HG03108 (cell line): ENCODE measurements at regions not wholly inside any gene's neighbourhood (a gene's known extent, or its start where the extent isn't known, plus 50 kb on each side); places are given as distances from the start of the nearest gene placed in this dataset.
"Not testable (repeated sequence)": the region's sequence is repeated elsewhere in the genome, so short reads cannot be mapped to it uniquely, and the experiment has no call there.

Source experiments
- ATAC-seq: cut with Tn5 transposase; IDR thresholded peaks from one replicate; pipeline ENCODE4 v1.9.1; 2021; ENCODE audit warnings: moderate library complexity; ENCODE audit not compliant: unreplicated experiment

GRCh38 chr4:83734576-83734975, 198.7 kb downstream of the GPAT3 start:
- ATAC-seq: no peak

DNA sequence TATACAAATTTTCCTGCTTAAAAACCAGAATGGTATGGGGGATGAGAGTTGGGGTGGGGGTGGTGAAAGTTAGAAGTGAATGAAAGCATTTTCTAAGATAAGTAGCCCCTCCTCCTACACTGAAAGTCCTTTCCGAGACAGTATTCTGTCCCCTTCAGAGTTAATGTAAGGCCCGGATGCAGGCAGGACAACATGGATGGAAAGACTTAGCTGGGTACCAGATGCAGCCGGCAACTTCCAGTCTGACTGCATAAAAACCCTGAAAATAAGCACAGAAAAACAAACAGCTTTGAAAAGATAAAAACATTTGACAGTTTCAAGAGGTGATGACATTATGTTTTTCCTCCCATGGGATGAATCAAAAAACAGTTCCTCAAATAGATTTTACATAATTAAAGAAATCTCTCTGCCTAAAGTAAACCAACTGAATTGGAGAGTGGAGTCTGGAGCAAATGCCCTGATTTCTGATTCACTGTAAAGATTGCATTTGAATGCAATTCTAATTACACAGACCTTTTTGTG, 196.3 kb downstream of the GPAT3 start:
- ATAC-seq: no peak

DNA sequence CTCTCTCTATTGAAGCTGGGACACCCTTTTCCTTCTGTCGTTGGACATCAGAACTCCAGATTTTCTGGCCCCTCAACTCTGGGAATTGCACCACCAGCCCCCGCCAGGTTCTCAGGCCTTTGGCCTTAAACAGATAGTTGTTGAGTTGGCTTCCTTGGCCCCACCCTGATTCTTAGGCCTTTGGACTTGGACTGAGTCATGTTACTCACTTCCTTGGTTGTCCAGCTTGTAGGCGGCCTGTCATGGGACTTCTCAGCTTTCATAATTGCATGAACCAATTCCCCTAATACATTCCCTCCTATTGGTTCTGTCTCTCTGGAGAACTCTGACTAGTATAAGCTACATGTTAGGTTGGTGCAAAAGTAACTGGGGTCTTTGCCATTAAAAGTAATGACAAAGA, 195.7 kb downstream of the GPAT3 start:
- ATAC-seq: no peak

GRCh38 chr4:83730958-83731357, 195.1 kb downstream of the GPAT3 start:
- not testable (repeated sequence) for ATAC-seq

DNA sequence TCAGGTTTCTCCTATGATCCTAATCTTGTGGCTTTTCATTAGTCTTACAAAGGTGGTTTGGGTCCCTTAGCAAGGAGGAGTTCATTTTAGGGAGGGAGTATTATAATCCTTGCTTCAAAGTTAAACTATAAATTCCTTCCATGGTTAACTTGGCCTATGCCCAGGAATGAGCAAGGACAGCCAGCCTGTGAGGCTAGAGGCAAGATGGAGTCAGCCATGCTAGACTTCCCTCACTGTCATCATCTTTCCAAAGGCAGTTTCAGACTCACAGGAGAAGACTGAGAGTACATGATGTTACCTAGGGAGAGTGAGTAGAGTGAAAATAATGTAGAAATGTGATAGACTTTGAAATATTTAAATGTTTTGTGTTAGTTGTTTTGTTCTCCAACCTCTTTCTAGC, 192.3 kb downstream of the GPAT3 start:
- no peak for ATAC-seq

DNA sequence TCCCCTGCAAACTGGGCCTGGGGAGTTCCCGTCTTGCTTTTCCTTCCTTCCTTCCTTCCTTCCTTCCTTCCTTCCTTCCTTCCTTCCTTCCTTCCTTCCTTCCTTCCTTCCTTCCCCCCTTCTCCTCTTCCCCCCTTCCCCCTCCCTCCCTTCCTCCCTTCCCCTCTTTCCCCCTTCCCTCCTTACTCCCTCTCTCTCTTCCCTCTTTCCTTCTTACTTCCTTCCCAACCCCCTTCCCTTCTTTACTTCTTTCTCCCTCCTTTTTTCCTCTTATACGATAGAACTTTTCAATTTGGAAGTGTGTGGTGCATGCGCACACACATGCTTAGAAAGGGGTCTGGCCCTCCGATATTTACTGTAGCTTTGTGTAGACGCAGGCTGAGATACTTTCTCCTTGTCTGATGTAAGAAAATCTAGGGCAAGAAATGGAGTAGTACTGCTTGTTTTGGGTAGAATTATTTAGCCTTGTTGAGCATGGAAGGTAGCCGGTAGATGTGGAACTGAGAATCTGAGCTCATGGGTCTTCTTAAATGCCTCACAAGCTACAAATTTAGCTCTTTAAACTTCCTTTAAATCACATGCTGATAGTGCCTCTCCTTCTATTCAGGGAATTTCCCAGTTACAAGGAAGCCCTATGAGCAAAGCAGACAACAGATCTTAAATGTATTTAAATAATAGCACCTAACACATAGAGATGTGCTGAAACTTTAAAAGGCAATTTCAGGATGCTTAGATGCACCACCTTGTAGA, 189.6 kb downstream of the GPAT3 start:
- no peak for ATAC-seq

GRCh38 chr4:83724485-83725335, 188.8 kb downstream of the GPAT3 start:
- ATAC-seq: no peak

GRCh38 chr4:83723609-83724008, 187.7 kb downstream of the GPAT3 start:
- ATAC-seq: no peak

DNA sequence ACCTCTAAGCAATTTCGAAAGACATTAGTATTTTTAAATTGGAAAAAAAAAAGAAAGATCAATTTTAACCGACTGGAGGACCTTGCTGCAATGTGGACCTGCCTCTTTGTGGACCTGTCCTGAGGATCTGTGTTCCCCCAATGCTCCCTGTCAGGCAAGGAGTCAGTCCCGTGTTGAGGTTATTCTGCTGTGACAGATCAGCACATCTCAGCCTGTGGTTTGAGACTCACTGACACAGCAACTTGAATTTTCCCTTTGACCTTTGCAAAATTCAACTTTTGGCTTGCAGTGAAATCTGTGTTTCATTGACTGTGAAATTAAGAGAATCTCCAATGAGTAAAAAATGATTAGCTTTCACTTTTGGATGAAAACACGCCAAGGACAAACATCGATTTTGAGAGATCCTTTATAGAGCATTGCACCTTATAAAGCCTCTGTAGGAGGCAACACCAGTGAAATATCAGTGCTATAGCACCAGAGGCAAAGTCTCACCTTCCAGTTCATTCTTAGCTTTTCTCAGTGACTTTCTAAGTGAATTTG, 186.9 kb downstream of the GPAT3 start:
- no peak for ATAC-seq

DNA sequence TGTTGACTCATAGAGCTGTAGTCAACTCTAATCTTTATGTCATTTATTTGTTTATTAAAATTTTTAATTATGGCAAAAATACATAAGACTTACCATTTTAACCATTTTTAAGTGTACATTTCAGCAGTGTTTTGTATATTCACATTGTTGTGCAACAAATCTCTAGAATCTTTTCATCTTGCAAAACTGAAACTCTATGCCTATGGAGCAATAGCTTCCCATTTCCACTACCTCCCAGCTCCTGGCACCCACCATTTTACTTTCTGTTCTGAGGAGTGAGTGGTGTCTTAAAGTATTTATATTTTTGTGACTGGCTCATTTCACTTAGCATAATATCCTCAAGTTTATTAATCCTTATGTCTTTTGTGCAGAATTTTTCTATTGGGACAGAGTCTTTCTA, 181.0 kb downstream of the GPAT3 start:
- ATAC-seq: no peak

- no peak for ATAC-seq
Observed at GRCh38 chr4:83712890-83713289, 177.0 kb downstream of the GPAT3 start.

- no peak for ATAC-seq
Observed at GRCh38 chr4:83709627-83710026, 173.7 kb downstream of the GPAT3 start.

DNA sequence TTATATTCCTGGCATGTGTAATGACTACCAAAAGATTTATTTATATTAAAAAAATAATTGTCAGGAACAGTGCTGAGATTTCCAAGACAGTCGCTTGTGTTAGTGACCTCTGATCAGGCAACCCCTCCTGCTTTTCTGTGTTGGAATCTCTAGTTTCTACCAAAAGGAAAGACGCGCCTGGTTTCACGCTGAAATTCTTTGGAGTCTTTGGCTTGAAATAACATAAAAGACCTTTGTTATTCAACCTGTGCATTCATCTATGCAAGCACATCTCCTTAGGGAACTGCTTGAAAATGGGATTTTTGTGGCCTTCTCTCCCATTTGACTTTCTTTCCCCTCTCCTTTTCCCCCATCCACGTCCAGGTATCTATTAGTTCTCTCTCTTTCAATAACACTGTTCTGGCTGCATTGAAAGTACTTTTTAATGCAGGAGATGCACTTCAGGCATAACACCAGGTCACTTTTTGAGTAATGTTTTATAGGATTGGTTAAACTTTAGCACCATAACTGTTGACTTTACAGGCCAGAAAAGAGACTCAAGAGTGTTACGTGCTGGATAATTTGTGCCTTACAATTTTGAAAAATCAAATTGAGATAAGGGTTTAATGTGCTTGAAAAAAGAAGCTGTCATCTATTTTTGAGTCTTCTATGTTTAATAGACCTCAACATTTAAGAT, 172.7 kb downstream of the GPAT3 start:
- no peak for ATAC-seq

- no peak for ATAC-seq
Observed at GRCh38 chr4:83704786-83705185, 168.9 kb downstream of the GPAT3 start.

DNA sequence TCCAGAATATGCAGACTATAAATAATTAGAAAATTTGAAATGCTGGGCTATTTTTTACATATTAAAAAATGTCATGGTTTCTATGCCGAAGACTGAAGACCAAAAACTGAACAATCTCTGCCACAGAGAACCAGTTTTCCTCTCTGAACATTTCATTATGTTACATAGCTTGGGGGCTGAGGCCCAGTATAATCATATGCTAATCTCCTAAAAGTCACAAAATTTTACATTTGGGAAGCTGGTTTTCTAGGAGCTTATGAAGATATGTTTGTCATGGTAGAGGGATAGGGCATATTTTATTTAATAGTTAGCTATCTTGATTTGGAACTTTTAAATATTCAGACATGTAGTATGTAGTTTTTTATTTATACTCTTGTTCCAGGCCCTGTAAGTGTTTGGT, 167.8 kb downstream of the GPAT3 start:
- ATAC-seq: no peak

DNA sequence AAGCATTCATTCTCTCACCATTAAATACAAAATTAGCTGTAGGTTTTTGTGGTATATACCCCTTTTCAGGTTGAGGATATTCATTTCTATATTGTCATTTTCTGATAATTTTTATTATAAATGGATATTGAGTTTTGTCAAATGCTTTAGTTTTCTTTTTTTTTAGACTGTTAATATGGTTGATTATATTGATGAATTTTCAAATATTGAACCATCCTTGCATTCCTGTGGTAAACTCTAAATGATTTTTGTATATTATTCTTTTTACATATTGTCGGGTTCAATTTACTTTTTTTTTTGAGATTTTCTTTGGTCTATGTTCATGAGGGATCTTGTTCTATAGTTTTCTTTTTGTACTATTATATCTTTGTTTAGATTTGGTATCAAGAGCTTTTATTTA, 165.1 kb downstream of the GPAT3 start:
- no peak for ATAC-seq

- no peak for ATAC-seq
Observed at GRCh38 chr4:83699358-83699757, 163.4 kb downstream of the GPAT3 start.

DNA sequence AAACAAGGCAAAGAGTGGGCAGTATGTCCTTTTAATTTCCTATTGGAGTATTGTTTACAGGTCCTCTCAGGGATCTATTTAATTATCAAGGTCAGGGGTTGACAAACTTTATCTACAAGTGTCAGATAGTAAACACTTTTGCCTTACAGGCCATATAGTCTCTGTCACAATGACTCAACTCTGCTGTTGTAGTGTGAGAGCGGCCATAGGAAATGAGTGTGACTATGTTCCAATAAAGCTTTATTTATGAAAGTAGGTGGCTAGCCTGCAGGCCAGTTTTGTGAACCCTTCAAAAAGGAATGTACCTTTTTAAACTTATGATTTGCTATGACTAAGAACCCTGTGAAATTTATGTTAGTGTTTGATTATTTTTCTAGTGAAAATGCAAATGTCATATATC, 156.1 kb downstream of the GPAT3 start:
- ATAC-seq: no peak

GRCh38 chr4:83686166-83686565, 150.3 kb downstream of the GPAT3 start:
- ATAC-seq: no peak

GRCh38 chr4:83679692-83680091, 143.8 kb downstream of the GPAT3 start:
- no peak for ATAC-seq

DNA sequence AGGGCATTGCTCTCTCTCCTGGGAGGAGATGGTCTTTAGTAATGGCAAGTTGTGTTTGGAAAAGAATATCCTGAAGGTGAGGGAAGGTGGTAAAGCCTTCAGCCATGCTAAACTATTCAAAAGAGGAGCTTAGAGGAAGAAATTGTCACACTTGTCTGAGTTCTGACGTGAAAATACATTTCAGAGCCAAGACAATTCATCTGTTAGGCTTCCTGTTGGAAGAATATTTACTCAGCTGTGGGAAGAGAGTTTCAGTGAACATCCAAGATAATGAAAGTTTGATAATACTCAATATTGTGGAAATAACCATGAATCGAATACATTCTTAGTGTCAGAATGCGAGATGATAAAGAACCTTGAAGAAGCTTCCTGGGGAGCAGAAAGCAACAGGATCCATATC, 143.3 kb downstream of the GPAT3 start:
- no peak for ATAC-seq
